Testis (tissue), 2 donors: ENCODE measurements at regions not wholly inside any gene's neighbourhood (a gene's known extent, or its start where the extent isn't known, plus 50 kb on each side); places are given as distances from the start of the nearest gene placed in this dataset.

Experiments
- POLR2A ChIP-seq: fragments of 450-650 bp; IDR thresholded peaks from one replicate; pipeline ENCODE4 v1.6.1; 2017; ENCODE audit warnings: antibody characterized with exemption, mild to moderate bottlenecking, moderate library complexity
- TF ChIP-seq, protein P1 (sequence below), 3 experiments: fragments of 450-650 bp in 2 of 3; fragments of 200-600 bp in 1 of 3; sonication (generic) in 1 of 3; IDR thresholded peaks; one replicate each; pipeline ENCODE4 v1.5.1; 2016 to 2019; ENCODE audit warnings: antibody characterized with exemption in 3 of 3, mild to moderate bottlenecking in 2 of 3, moderate library complexity in 1 of 3

DNA sequence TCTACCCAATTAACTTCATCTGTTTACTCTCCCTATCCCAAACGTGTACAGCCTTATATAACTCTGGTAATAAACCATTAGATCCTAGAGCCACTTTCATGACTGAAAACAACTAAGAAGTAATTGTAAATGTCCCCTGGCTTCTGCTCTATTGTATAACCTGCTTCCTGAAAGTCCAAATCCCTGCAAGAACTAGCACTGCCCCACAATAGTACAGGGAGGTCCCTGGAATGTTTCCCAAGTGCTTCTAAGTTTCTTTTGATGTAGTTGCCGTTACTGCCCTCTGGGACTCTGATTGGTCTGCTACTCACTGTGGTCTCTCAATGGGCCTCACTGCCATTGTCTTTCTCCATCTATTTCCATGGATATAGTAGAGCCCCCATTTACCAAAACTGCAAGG, 764.0 kb upstream of the GHITM start:
- TF ChIP-seq, protein P1, sequence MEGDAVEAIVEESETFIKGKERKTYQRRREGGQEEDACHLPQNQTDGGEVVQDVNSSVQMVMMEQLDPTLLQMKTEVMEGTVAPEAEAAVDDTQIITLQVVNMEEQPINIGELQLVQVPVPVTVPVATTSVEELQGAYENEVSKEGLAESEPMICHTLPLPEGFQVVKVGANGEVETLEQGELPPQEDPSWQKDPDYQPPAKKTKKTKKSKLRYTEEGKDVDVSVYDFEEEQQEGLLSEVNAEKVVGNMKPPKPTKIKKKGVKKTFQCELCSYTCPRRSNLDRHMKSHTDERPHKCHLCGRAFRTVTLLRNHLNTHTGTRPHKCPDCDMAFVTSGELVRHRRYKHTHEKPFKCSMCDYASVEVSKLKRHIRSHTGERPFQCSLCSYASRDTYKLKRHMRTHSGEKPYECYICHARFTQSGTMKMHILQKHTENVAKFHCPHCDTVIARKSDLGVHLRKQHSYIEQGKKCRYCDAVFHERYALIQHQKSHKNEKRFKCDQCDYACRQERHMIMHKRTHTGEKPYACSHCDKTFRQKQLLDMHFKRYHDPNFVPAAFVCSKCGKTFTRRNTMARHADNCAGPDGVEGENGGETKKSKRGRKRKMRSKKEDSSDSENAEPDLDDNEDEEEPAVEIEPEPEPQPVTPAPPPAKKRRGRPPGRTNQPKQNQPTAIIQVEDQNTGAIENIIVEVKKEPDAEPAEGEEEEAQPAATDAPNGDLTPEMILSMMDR (IDR thresholded peaks at IDR 0.05), result no peak
- no peak for TF ChIP-seq POLR2A
